Stimulated activated CD4-positive, alpha-beta T cell treated with anti-CD3 and anti-CD28 coated beads, Interleukin-12 subunit alpha, Interleukin-12 subunit beta, amount 100 ng/mL, for 48 hours (primary cell): ENCODE measurements at regions not wholly inside any gene's neighbourhood (a gene's known extent, or its start where the extent isn't known, plus 50 kb on each side); places are given as distances from the start of the nearest gene placed in this dataset.

Experiments
- DNase-seq, 3 donors: peaks; one replicate each; pipeline ENCODE4 v3.0.0-alpha.2; 2020; ENCODE audit warnings: low read depth in 2 of 3, low spot score in 1 of 3

- DNase-seq, result no peak
Measured at GRCh38 chr6:28585335-28585734, 59.7 kb downstream of the GPX5 start.

DNA sequence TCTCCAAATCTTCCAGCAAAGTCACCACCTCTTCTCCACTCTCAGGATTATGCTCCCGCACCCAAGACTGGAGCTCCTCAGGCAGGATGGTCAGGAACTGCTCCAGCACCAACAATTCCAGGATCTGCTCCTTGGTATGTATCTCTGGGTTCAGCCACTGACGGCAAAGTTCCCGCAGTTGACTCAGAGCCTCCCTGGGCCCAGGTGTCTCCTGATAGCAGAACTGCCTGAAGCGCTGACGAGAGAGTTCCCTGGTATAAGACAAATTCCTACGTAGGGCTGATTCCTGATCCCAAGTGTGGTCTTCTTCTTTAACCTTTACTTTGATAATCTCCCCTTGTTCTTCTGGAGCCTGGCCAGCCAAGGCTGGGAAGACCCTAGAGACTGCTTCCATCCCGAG is 60.6 kb downstream of the GPX5 start:
- no peak for DNase-seq

DNA sequence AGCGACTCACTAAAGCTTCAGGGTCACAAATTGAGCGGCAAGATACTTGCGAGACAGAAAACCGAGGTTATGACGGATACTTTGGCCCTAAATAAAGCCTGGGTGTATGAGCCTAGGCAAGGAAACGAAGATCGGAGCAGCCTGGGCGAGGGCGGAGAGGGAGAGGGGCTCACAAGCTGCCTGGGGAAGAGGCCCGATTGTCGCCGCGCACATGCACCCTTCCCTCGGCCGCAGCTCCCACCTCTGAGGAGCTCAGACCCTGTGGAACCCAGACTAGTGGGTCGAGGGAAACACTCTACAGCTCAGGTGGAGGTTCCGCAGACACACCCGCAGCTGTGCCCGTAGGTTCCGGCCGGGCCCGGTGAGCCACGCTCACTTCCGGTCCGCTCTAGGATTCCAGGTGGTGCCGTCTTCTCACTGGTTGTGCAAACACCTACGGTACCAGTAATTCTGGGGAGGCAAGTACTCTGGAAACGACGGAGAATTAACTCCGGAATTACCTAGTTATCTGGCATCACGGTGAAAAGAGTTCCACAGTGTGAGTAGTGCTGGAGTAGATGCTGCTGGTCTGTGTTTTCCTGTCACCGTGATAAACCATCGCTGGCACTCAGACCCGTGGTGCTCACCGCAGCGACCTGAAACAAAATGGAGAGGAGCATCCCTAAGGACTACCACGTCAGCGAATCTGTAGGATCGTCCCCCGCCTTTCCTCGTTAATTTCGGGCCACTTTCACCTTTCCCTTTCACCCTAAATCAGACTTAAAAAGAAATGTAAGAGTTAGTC is 61.5 kb downstream of the GPX5 start:
- peak; percentile 53 to 62 (median 58) for DNase-seq

- DNase-seq, result no peak
Measured at GRCh38 chr6:28587746-28588075, 62.0 kb downstream of the GPX5 start.

GRCh38 chr6:28588666-28589065 is 63.0 kb downstream of the GPX5 start:
- no peak for DNase-seq

GRCh38 chr6:28589234-28589956 is 63.7 kb downstream of the GPX5 start:
- peak; percentile 38 to 67 (median 64) for DNase-seq

DNA sequence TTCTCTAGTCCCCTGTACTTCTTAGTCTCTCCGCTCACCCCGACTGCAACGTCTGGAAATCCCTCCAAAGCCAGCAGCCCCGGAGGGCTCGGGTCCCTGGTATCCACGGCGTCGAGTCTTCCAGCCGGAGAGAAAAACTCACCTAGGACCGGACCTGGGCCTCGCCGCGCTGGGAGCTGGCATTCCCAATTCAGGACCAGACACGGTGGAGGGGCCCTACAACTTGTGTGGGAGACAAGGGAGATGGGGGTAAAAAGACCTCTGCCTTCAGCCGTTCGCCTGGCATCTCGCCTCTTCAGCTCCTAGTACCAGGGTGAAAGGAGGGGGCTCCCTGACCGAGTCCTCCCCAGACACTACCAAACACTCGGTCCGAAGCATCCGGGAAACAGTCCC is 64.3 kb downstream of the GPX5 start:
- DNase-seq, result no peak

- peak in 2 of 3 donors; percentile 34 to 57 for DNase-seq
Measured at GRCh38 chr6:28597217-28597835, 71.6 kb downstream of the GPX5 start.

DNA sequence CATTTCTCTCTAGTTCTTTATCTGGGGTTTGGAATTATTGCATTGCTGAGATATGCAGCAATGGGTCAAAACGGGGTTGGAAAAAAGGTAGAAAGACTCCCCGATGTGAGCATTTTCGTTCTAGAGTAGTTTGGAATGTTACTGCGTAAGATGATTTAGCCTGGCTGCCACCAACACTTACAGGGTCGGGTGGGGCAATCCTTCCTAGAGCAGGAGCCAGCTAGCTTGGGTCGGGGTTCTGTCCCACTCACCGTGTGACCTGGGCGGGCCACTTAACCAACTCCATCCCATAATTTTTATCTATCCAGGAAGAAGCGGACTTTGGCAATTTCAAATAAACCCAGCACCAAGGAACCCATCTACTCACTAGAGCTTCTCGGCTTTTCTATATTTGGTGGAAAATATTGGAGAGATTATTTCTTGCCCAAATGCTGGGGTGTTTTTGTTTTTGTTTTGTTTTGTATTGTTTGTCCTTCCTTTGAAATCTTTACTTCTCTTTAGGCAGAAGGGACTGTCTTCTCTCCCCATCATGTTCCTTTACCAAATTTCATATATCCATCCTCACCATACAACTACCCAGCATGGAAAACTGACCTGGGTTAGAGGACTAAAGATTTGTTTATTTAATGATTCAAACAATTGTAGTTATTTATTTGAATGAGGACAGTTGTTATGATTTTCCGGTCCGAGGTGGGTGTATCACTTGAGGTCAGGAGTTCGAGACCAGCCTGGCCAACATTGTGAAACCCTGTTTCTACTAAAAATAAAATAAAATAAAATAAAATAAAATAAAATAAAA is 72.4 kb downstream of the GPX5 start:
- no peak for DNase-seq

GRCh38 chr6:28598757-28599686 is 73.3 kb downstream of the GPX5 start:
- no peak for DNase-seq

GRCh38 chr6:28600245-28600644 is 74.6 kb downstream of the GPX5 start:
- no peak for DNase-seq

DNA sequence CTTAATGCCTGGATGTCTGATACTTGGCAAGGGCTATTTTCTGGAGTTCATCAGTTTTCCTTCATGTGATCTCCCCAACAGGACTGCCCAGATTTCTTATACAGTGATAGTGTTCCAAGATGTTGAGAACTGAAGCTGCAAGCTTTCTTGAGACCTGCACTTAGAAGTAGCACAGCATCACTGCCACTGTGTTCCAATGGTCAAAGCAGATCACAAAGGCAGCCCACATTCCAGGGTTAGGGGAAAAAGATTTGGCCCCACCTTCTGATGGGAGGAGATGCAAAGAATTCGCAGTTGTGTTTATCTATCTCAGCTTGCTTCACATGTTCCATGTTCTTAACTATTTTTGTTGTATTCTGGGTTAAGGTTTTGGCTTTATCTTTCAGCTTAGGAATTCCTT is 78.2 kb downstream of the GPX5 start:
- no peak for DNase-seq

- DNase-seq, result peak; percentile 37 to 46 (median 46)
Measured at GRCh38 chr6:28606424-28607391, 81.0 kb downstream of the GPX5 start.

- no peak for DNase-seq
Measured at GRCh38 chr6:28607990-28608389, 82.3 kb downstream of the GPX5 start.

- DNase-seq, result no peak
Measured at GRCh38 chr6:28609672-28610071, 84.0 kb downstream of the GPX5 start.

DNA sequence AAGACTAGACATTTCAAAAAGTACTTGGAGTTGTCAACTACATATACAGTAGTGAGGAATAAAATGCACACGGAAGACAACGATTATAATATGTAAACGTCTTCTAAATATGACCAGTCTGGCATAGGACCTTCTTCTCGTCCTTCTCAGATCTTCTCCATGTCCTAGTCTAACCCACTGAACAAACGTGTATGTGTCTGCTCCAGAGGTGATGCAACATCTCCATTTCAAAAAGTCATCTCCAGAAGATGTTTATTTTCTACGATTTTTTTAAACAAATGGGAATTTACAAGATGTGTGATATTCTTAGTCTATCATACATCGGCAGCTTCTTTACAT is 89.9 kb downstream of the GPX5 start:
- no peak for DNase-seq

DNA sequence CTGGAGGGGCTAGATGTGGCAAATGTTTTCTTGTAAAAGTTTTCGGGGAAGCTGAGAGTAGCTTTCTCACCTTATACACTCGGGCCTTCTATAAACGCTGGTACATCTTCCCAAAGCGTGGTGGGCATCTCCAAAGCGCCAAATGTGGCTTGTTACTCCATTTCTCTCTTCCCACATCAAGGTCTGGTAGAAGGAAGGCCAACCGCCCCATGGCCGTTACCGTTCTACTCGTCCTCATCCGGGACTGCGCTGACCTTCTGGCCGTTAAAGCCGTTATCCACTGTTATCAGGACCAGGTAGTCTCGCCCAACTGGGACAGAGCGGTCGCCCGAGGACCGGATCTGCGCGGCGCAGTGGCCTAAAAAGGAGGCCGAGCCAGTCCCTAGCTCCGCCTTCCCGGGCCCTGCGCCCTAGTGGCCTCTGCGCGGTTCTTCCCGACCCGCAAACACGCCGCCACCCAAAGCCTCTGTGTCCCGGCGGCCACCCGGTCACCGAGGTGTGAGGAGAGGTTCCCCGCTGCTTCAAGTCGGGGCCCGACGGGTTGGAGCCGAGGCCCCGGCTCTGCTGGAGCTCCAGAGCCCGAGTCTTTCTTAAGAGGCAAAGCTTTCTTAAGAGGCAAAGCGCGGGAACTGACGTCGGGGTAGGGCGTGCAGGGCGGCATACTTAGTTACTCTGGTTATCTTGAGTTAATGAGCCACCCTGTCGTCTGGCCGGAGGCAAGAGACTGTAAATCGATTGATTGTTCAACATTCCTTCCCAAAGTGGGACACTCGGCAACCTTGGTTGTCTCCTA is 90.5 kb downstream of the GPX5 start:
- DNase-seq, result no peak

GRCh38 chr6:28618898-28619555 is 93.3 kb downstream of the GPX5 start:
- no peak for DNase-seq
